ENCODE measurements at regions not wholly inside any gene's neighbourhood (a gene's known extent, or its start where the extent isn't known, plus 50 kb on each side); places are given as distances from the start of the nearest gene placed in this dataset.
"Not testable (repeated sequence)": the region's sequence is repeated elsewhere in the genome, so short reads cannot be mapped to it uniquely, and the experiment has no call there.

DNA sequence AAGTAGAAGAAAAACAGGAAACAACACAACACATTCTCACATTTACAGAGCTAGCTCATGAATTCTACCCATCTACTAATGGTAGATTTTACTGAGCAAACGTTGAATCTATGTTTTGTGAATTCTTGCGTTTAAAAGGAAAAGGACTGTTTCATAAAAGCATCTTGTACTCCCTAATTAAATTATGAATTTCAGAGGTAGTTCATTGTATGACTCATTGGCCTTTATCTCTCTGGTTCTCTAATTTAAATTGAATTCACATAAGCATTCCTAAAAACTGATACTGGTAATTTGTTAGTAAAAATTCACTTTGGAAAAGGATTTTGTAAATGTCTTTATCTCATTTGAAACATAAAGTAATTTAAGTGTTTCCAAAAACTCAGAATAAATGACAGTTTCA lies 687.3 kb downstream of the BRINP3 start:
- H3K36me3 ChIP-seq: no peaks in the 10 kb centered on the region
- no peaks in the 10 kb centered on the region for H3K4me1 ChIP-seq (ENCODE audit: control insufficient read depth in 1 of 2, insufficient read depth in 1 of 2, low read depth in 1 of 2, low read length in 1 of 2)
- H3K27ac ChIP-seq: no peak overlapping the region
- H3K4me3 ChIP-seq (ENCODE audit: low read depth in 1 of 2, low read length in 1 of 2): no peak overlapping the region
- H3K9me3 ChIP-seq: no peaks in the 10 kb centered on the region
- no peak for TF ChIP-seq CTCF (IDR thresholded peaks at IDR 0.05)
- no peaks in the 10 kb centered on the region for H3K27me3 ChIP-seq

DNA sequence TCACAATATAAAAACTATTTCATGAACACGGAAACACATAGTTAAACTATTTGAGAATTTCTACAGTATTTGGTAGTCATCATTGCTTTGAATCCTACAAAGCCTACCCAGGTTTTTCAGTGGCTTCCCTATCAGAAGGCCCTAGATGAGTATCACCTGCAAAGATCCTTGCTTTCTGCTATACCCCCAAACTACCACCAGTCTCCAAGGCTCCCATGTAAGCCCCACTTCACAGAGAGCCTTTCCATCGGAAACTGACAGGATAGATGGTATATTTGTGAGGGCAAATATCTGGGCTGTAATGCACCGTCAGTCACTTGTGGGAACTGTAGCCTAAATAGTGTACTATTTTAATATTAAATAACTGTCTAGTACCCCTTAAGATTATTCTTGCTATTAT lies 674.3 kb downstream of the BRINP3 start:
- no peak for TF ChIP-seq CTCF (IDR thresholded peaks at IDR 0.05)
- no peaks in the 10 kb centered on the region for H3K27me3 ChIP-seq
- no peaks in the 10 kb centered on the region for H3K4me1 ChIP-seq (ENCODE audit: control insufficient read depth in 1 of 2, insufficient read depth in 1 of 2, low read depth in 1 of 2, low read length in 1 of 2)
- H3K27ac ChIP-seq: no peak overlapping the region
- H3K4me3 ChIP-seq (ENCODE audit: low read depth in 1 of 2, low read length in 1 of 2): no peak overlapping the region
- no peaks in the 10 kb centered on the region for H3K9me3 ChIP-seq
- H3K36me3 ChIP-seq: no peaks in the 10 kb centered on the region

GRCh38 chr1:189804352-189804751 lies 673.3 kb downstream of the BRINP3 start:
- Histone ChIP-seq H3K27ac (no peak overlapping the region), H3K27me3 (no peaks in the 10 kb centered on the region), H3K4me3 (ENCODE audit: low read depth in 1 of 2, low read length in 1 of 2) (no peak overlapping the region), H3K9me3 (no peaks in the 10 kb centered on the region), H3K4me1 (ENCODE audit: control insufficient read depth in 1 of 2, insufficient read depth in 1 of 2, low read depth in 1 of 2, low read length in 1 of 2) (no peaks in the 10 kb centered on the region), H3K36me3 (no peaks in the 10 kb centered on the region)
- no peak for TF ChIP-seq CTCF (IDR thresholded peaks at IDR 0.05)

- H3K9me3 ChIP-seq: no peaks in the 10 kb centered on the region
- H3K27me3 ChIP-seq: no peaks in the 10 kb centered on the region
- H3K4me3 ChIP-seq (ENCODE audit: low read depth in 1 of 2, low read length in 1 of 2): no peak overlapping the region
- no peaks in the 10 kb centered on the region for H3K4me1 ChIP-seq (ENCODE audit: control insufficient read depth in 1 of 2, insufficient read depth in 1 of 2, low read depth in 1 of 2, low read length in 1 of 2)
- H3K36me3 ChIP-seq: no peaks in the 10 kb centered on the region
- no peak for TF ChIP-seq CTCF (IDR thresholded peaks at IDR 0.05)
- no peak overlapping the region for H3K27ac ChIP-seq
These were observed 671.9 kb downstream of the BRINP3 start for GRCh38 chr1:189805735-189806134.

GRCh38 chr1:189810639-189811038 lies 667.0 kb downstream of the BRINP3 start:
- H3K27ac ChIP-seq; H3K9me3 ChIP-seq; H3K4me1 ChIP-seq (ENCODE audit: control insufficient read depth in 1 of 2, insufficient read depth in 1 of 2, low read depth in 1 of 2, low read length in 1 of 2); H3K27me3 ChIP-seq; H3K4me3 ChIP-seq (ENCODE audit: low read depth in 1 of 2, low read length in 1 of 2); H3K36me3 ChIP-seq: not testable (repeated sequence)

DNA sequence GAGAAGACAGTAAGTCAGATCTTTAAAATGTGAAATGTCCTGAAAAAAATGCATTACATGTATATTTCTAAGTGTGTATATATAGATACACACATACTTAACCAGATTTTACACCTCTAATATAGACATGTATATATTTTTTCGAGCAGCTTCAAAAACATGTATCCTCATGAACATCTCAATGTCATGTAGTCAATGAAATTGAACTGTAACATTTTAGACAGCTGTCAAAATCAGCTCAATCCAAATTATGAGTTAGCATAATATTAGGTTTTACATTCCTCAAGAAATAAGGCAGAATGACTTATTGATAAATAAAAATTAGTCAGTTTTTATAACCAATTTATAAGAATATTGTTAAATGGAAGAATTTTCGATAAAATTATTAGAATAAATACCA lies 665.7 kb downstream of the BRINP3 start:
- no peak for TF ChIP-seq CTCF (IDR thresholded peaks at IDR 0.05)

More for the DNA sequence above, 665.7 kb downstream of the BRINP3 start:
- no peaks in the 10 kb centered on the region for H3K27me3 ChIP-seq
- H3K9me3 ChIP-seq: no peaks in the 10 kb centered on the region
- H3K36me3 ChIP-seq: no peaks in the 10 kb centered on the region
- H3K4me3 ChIP-seq (ENCODE audit: low read depth in 1 of 2, low read length in 1 of 2): no peak overlapping the region
- H3K27ac ChIP-seq: no peak overlapping the region
- H3K4me1 ChIP-seq (ENCODE audit: control insufficient read depth in 1 of 2, insufficient read depth in 1 of 2, low read depth in 1 of 2, low read length in 1 of 2): no peaks in the 10 kb centered on the region

All from neutrophil (primary cell).